ENCODE measurements at regions not wholly inside any gene's neighbourhood (a gene's known extent, or its start where the extent isn't known, plus 50 kb on each side); places are given as distances from the start of the nearest gene placed in this dataset.

DNA sequence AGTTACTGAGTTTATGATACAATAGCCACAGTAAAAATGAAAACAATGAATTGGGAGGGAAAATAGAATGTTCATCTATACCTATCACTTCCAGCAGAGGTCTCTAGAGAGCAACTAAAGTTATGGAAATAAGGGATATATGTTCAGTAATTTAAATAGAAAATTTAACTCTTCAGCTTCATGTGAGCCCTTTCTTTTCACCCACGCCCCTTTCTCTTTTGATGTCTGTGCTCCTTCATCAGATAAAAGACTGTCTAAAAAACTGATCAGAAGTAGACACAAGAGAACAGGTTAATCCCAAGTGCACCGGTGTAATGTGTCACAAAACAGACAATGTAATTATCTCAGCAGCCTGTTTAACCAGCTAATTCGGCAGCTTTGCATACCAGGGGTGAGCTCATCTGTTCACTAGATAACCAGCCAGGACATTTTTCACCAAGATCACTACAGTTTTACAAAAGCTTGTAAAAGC, 238.5 kb upstream of the ERBB4 start:
- no peaks in the 10 kb centered on the region for H3K9me3 ChIP-seq
- H3K27me3 ChIP-seq: no peaks in the 10 kb centered on the region
- intact Hi-C loops (cut with DNase I): loop anchor here (2.0 kb wide), 2 partner anchors 116 to 376 kb away; no protein-coding TSS in a partner anchor
- DNase-seq (ENCODE audit: extremely low spot score): no peak
- no peaks in the 10 kb centered on the region for H3K36me3 ChIP-seq
- H3K27ac ChIP-seq (replicated peaks in 1 of 4): no peak overlapping the region
- TF ChIP-seq EP300 (IDR thresholded peaks at IDR 0.05): no peak
- TF ChIP-seq, protein P1, sequence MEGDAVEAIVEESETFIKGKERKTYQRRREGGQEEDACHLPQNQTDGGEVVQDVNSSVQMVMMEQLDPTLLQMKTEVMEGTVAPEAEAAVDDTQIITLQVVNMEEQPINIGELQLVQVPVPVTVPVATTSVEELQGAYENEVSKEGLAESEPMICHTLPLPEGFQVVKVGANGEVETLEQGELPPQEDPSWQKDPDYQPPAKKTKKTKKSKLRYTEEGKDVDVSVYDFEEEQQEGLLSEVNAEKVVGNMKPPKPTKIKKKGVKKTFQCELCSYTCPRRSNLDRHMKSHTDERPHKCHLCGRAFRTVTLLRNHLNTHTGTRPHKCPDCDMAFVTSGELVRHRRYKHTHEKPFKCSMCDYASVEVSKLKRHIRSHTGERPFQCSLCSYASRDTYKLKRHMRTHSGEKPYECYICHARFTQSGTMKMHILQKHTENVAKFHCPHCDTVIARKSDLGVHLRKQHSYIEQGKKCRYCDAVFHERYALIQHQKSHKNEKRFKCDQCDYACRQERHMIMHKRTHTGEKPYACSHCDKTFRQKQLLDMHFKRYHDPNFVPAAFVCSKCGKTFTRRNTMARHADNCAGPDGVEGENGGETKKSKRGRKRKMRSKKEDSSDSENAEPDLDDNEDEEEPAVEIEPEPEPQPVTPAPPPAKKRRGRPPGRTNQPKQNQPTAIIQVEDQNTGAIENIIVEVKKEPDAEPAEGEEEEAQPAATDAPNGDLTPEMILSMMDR (IDR thresholded peaks at IDR 0.05): peak; percentile 65 to 73 (median 68)
- peaks cover 0 to 6% (median 3%) of the 10 kb centered on the region in 4 donors for H3K4me1 ChIP-seq
- no peak overlapping the region for H3K4me3 ChIP-seq
- WGBS: 25% methylated on average over 3 of the region's 3 CpGs

DNA sequence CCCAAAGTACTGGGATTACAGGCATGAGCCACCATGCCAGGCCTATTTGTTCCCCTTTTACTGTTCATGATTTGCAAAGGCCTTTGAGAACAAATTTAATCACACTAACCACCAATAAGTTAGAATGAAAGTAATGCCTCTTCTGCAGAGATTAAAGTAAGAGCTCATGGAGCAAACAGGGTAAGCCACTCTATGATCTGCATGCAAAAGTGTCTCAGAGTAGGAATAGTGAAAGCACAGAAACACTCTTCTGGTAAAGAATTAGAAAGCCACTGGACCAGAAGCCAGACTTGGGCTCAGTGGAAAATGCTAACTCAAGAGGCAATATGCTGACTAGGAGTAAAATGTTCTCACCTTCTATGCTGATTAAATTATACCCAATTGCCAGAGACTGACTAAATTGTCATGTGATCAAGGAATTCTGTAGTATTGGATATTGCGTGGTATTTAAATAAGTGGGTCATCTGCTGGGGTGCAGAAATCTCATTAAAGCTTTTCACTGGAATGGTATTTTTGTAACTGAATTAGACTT, 235.3 kb upstream of the ERBB4 start:
- 95% methylated on average over 1 of the region's 1 CpG for WGBS
- H3K4me1 ChIP-seq: peaks cover 0 to 6% (median 3%) of the 10 kb centered on the region in 4 donors
- no peak overlapping the region for H3K27ac ChIP-seq (replicated peaks in 1 of 4)
- no peaks in the 10 kb centered on the region for H3K27me3 ChIP-seq
- no peaks in the 10 kb centered on the region for H3K36me3 ChIP-seq
- no peak for DNase-seq (ENCODE audit: extremely low spot score)
- H3K9me3 ChIP-seq: no peaks in the 10 kb centered on the region
- H3K4me3 ChIP-seq: no peak overlapping the region
- intact Hi-C loops (cut with DNase I): no loop called here
- TF ChIP-seq POLR2AphosphoS5 (IDR thresholded peaks at IDR 0.05) (no peak), EP300 (IDR thresholded peaks at IDR 0.05) (no peak), POLR2A (IDR thresholded peaks at IDR 0.05; ENCODE audit: low read depth) (no peak)
- TF ChIP-seq, protein P1 (IDR thresholded peaks at IDR 0.05): no peak

DNA sequence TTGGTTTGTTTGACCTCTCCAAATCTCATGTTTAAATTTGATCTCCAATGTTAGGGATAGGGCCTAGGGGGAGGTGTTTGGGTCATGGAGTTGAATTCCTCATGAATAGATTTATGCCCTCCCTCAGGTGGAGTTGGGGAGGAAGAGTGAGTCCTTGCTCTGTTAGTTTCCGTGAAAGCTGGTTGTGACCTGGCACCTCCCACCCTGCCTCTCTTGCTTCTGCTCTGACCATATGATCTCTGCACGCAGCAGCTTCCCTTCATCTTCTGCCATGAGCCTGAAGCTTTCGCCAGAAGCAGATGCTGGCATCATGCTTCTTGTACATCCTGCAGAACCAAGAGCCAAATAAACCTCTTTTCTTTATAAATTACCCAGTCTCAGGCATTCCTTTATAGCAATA, 231.6 kb upstream of the ERBB4 start:
- Histone ChIP-seq H3K27me3 (no peaks in the 10 kb centered on the region), H3K36me3 (no peaks in the 10 kb centered on the region), H3K4me3 (no peak overlapping the region), H3K9me3 (no peaks in the 10 kb centered on the region), H3K27ac (replicated peaks in 1 of 4) (no peak overlapping the region), H3K4me1 (no peaks in the 10 kb centered on the region)
- WGBS: 71% methylated on average over 3 of the region's 3 CpGs
- TF ChIP-seq POLR2AphosphoS5 (IDR thresholded peaks at IDR 0.05) (no peak), POLR2A (IDR thresholded peaks at IDR 0.05; ENCODE audit: low read depth) (no peak), EP300 (IDR thresholded peaks at IDR 0.05) (no peak)
- TF ChIP-seq, protein P1 (IDR thresholded peaks at IDR 0.05): no peak
- no peak for DNase-seq (ENCODE audit: extremely low spot score)
- intact Hi-C loops (cut with DNase I): no loop called here

DNA sequence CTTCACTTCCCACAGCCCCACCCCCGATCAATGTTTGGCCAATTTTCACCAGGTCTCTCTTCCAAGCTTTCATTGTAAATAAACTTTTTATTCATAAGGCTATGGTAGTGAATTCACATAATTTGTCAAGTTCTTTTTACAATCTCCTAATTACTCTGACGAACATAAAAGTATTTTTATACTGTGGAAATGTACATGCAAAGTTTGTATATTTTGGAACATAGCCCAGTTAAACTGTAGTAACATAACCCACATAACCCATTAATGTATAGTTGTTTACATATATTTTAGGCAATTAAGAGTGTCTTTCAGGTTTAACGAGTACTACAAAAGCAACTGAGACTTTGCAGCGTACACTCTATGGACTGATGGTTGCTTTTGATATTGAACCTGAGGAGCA, 228.3 kb upstream of the ERBB4 start:
- intact Hi-C loops (cut with DNase I): no loop called here
- H3K4me3 ChIP-seq: no peak overlapping the region
- H3K4me1 ChIP-seq: no peaks in the 10 kb centered on the region
- H3K9me3 ChIP-seq: no peaks in the 10 kb centered on the region
- no peak for TF ChIP-seq POLR2AphosphoS5 (IDR thresholded peaks at IDR 0.05)
- TF ChIP-seq, protein P1 (IDR thresholded peaks at IDR 0.05): no peak
- no peak for TF ChIP-seq POLR2A (IDR thresholded peaks at IDR 0.05; ENCODE audit: low read depth)
- no peak for TF ChIP-seq EP300 (IDR thresholded peaks at IDR 0.05)
- 82% methylated on average over 4 of the region's 4 CpGs for WGBS
- no peaks in the 10 kb centered on the region for H3K27me3 ChIP-seq
- no peak for DNase-seq (ENCODE audit: extremely low spot score)
- H3K36me3 ChIP-seq: no peaks in the 10 kb centered on the region
- H3K27ac ChIP-seq (replicated peaks in 1 of 4): no peak overlapping the region
